ENCODE measurements at regions not wholly inside any gene's neighbourhood (a gene's known extent, or its start where the extent isn't known, plus 50 kb on each side); places are given as distances from the start of the nearest gene placed in this dataset.

DNA sequence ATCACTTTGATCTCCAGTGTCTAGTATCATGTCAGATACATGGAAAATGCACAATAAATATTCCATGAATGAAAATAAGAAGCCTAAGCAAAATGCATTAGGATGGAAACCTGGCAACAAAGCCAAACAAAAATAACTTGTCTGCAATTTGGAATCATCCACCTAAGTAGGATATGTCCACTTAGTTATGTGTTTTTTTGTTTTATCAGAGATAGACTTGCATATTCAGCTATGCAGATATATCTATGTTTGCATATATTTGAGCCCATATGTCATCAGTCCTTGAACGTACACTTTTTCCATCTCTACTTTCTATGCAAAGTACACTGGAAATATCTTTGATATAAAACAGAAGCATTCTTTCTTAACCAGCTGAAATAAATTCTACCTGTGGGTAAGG lies 707.1 kb downstream of the EFNA5 start:
- no peak for DNase-seq (ENCODE audit: low spot score)
- H3K4me3 ChIP-seq, result no peak overlapping the region
- TF ChIP-seq, protein P1, sequence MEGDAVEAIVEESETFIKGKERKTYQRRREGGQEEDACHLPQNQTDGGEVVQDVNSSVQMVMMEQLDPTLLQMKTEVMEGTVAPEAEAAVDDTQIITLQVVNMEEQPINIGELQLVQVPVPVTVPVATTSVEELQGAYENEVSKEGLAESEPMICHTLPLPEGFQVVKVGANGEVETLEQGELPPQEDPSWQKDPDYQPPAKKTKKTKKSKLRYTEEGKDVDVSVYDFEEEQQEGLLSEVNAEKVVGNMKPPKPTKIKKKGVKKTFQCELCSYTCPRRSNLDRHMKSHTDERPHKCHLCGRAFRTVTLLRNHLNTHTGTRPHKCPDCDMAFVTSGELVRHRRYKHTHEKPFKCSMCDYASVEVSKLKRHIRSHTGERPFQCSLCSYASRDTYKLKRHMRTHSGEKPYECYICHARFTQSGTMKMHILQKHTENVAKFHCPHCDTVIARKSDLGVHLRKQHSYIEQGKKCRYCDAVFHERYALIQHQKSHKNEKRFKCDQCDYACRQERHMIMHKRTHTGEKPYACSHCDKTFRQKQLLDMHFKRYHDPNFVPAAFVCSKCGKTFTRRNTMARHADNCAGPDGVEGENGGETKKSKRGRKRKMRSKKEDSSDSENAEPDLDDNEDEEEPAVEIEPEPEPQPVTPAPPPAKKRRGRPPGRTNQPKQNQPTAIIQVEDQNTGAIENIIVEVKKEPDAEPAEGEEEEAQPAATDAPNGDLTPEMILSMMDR (IDR thresholded peaks at IDR 0.05), result no peak
- no peak overlapping the region for H3K27ac ChIP-seq

DNA sequence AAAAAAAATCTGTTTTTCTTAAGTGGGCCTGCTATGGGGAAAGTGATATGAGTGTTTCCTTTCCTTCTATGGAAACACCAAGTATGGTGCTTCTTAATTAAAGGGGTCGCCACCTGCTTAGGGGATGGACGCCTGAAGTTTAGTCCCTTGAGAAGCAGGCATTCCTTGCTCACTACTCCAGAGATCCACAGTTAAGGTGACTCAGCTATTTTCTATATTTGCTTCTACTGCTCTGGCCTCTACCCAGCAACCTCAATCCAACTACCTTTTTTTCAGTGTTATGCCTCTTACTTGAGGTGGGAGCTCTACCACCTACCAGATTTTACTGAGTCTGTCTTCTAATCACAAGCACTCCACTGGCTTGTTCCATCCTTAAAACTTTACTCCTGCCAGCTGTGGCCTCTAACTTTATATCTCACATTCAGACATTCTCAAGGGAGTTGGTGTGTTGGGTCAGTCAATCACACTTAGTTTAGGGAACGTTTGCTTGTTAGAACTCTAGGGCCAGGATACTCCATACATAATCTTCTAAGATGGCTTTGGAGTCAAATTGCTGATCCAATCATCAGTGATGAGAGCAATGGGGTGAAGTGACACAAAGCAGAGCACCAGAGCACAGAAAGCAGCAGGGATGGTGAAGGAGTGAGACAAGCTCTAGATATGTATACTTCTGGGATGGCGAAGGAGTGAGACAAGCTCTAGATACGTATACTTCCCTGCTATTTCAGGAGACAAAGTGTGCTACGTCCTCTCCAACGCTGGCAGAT lies 708.1 kb downstream of the EFNA5 start:
- DNase-seq (ENCODE audit: low spot score), result no peak
- H3K4me3 ChIP-seq, result no peak overlapping the region
- TF ChIP-seq, protein P1 (IDR thresholded peaks at IDR 0.05), result no peak
- no peak overlapping the region for H3K27ac ChIP-seq

DNA sequence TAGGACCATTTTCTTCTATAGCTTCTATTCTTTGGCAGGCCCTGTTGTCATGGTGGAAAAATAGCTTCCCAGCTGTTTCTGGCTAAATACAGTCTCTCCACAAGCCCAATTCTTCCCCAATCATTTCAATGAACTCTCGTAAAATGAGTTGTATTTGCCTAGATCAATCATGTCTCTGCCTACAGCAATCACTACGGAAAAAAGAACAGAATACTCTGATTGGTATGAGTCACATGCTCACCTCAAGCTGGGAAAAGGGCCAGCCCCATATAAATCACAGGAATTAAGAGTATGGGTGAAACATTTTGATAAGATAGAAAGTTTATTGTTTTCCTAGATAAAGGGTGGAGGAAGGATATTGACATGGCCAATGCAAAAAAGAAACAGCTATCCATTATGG lies 711.4 kb downstream of the EFNA5 start:
- no peak overlapping the region for H3K4me3 ChIP-seq
- DNase-seq (ENCODE audit: low spot score), result no peak
- TF ChIP-seq, protein P1 (IDR thresholded peaks at IDR 0.05), result no peak
- H3K27ac ChIP-seq, result no peak overlapping the region

DNA sequence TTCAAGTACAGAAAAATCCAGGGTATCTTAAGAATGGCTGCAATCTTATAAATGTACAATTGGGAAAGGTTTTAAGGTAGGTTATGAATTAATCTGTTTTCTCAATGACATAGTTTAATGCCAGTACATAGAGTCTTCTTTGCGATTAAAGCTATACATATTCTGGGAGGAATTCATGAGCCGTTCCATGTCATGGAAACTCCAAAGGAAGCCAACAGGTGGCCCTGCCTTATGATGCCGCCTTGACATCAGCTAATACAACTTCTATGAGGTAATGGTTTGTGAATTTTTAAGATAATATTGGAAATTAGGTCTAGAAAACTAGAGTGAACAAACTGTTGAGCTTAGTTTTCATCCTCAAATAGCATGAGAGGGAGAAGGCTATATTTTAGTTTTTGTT lies 713.4 kb downstream of the EFNA5 start:
- DNase-seq (ENCODE audit: low spot score), result no peak
- TF ChIP-seq, protein P1 (IDR thresholded peaks at IDR 0.05), result no peak
- no peak overlapping the region for H3K27ac ChIP-seq
- no peak overlapping the region for H3K4me3 ChIP-seq

DNA sequence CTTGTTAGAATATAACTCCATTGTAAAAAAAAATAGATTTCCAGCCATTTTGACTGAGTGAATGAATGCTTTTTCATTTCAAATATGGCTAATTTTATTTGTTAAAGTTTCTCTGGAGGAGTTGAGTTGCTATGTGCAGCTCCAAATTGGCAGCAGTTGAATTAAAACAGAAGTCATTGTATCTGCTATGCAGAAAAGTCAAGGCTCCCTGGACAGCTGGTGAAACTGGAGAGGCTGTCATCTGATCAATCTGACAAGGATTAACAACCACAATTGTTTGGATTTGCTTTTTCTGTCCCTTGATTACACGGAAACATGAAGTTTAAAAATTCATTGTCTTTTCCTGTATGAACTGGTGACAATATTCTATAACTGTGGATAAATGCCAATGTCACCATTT lies 713.9 kb downstream of the EFNA5 start:
- TF ChIP-seq, protein P1 (IDR thresholded peaks at IDR 0.05), result no peak
- H3K27ac ChIP-seq, result no peak overlapping the region
- no peak for DNase-seq (ENCODE audit: low spot score)
- H3K4me3 ChIP-seq, result no peak overlapping the region

DNA sequence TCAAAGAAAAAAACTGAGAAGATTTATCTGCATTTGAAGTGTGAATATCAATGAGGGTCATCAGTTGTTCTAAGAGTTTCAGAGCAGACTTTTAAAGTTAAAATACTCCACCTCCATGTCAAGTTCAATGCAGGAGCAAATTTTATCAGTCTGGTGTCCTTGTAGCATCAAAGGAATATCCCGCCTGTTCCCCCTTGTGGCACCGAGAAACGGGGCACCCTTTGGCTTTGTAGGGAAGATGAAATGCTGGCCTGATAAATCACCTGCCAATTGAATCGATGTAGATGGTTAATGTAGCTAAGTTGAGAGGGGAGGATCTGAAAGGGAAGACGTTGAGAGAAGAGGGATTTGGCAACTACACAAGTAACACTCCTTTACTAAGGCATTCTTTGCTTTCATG lies 714.5 kb downstream of the EFNA5 start:
- Histone ChIP-seq H3K27ac (no peak overlapping the region), H3K4me3 (no peak overlapping the region)
- DNase-seq (ENCODE audit: low spot score), result no peak
- TF ChIP-seq, protein P1 (IDR thresholded peaks at IDR 0.05), result no peak

DNA sequence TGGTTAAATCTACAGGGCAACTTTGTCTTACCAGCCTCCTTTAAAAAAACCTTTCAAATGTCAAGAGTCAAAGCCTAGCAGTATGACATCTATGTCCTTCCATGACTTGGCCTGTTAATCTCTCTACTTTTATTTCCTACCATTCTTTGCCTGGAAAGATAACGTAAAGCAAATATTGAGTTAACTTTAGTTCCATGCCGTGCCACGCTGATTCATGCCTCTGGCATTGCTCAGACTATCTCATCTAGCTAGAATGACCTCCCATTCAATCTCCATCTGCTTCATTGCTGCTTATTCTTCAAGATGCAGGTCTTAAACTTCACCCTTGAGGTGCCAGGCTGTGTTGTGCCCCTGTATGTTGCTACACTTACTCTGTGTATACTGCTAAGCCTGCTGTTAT lies 729.8 kb downstream of the EFNA5 start:
- DNase-seq (ENCODE audit: low spot score), result no peak
- Histone ChIP-seq H3K27ac (no peak overlapping the region), H3K4me3 (no peak overlapping the region)
- TF ChIP-seq, protein P1 (IDR thresholded peaks at IDR 0.05), result no peak
